H1 (cell line): ENCODE measurements at regions not wholly inside any gene's neighbourhood (a gene's known extent, or its start where the extent isn't known, plus 50 kb on each side); places are given as distances from the start of the nearest gene placed in this dataset.

Source experiments
- JUN ChIP-seq: IDR thresholded peaks from 2 replicates; pipeline ENCODE4 v1.6.1; 2011; ENCODE audit warnings: low read depth, mild to moderate bottlenecking, improper control_type of control experiment, low read length
- JUND ChIP-seq: IDR thresholded peaks from 2 replicates; pipeline ENCODE4 v1.6.1; 2011; ENCODE audit warnings: mild to moderate bottlenecking, improper control_type of control experiment, low read length
- POLR2A ChIP-seq, 2 experiments: IDR thresholded peaks; 1 replicate in 1 of 2; 2 replicates in 1 of 2; pipeline ENCODE4 v1.6.1; 2011; ENCODE audit warnings: low read depth in 2 of 2, low read length in 2 of 2, mild to moderate bottlenecking in 2 of 2; ENCODE audit errors: control extremely low read depth in 1 of 2
- TF ChIP-seq, protein P1 (sequence below), 3 experiments: IDR thresholded peaks; 1 replicate in 2 of 3; 2 replicates in 1 of 3; pipeline versions ENCODE4 v1.5.1 to v1.6.1; 2011; ENCODE audit warnings: low read length in 3 of 3, mild to moderate bottlenecking in 3 of 3, inconsistent platforms in 2 of 3, low read depth in 1 of 3, moderate library complexity in 1 of 3; ENCODE audit not compliant: insufficient read depth in 1 of 3; ENCODE audit errors: control extremely low read depth in 1 of 3

GRCh38 chr2:198695879-198696278 is 761.9 kb downstream of the SATB2 start:
- no peak for TF ChIP-seq POLR2A (IDR thresholded peaks at IDR 0.05; ENCODE audit: control extremely low read depth in 1 of 2, low read depth in 2 of 2, low read length in 2 of 2)
- TF ChIP-seq, protein P1, sequence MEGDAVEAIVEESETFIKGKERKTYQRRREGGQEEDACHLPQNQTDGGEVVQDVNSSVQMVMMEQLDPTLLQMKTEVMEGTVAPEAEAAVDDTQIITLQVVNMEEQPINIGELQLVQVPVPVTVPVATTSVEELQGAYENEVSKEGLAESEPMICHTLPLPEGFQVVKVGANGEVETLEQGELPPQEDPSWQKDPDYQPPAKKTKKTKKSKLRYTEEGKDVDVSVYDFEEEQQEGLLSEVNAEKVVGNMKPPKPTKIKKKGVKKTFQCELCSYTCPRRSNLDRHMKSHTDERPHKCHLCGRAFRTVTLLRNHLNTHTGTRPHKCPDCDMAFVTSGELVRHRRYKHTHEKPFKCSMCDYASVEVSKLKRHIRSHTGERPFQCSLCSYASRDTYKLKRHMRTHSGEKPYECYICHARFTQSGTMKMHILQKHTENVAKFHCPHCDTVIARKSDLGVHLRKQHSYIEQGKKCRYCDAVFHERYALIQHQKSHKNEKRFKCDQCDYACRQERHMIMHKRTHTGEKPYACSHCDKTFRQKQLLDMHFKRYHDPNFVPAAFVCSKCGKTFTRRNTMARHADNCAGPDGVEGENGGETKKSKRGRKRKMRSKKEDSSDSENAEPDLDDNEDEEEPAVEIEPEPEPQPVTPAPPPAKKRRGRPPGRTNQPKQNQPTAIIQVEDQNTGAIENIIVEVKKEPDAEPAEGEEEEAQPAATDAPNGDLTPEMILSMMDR (IDR thresholded peaks at IDR 0.05; ENCODE audit: control extremely low read depth in 1 of 3, insufficient read depth in 1 of 3, low read depth in 1 of 3, low read length in 3 of 3) = no peak
- TF ChIP-seq JUND = no peak
- no peak for TF ChIP-seq JUN
